Heart left ventricle (tissue), 13 donors: ENCODE measurements at regions not wholly inside any gene's neighbourhood (a gene's known extent, or its start where the extent isn't known, plus 50 kb on each side); places are given as distances from the start of the nearest gene placed in this dataset.

ENCODE experiments used
- POLR2A ChIP-seq, 2 donors: fragments of 450-650 bp; IDR thresholded peaks; one replicate each; pipeline ENCODE4 v1.6.1; 2017; ENCODE audit warnings: antibody characterized with exemption in 2 of 2, mild to moderate bottlenecking in 2 of 2, moderate library complexity in 2 of 2
- TF ChIP-seq, protein P1 (sequence below), 12 donors: fragments of 200-600 bp; sonication (generic) in 4 of 12; IDR thresholded peaks; one replicate each; pipeline versions ENCODE4 v1.5.0 to v1.8.0; 2018 to 2022; ENCODE audit warnings: antibody characterized with exemption in 12 of 12, mild to moderate bottlenecking in 5 of 12
- donor health status: ischemic (EF 13 %, LVEDD 7.1; RV severe dilation, severe dysfunction).
- donor health status: DM: no; HTN: yes; CAD: no.
- donor health status: DM: no; HTN: no; CAD: no.
- donor health status: ischemic (EF 25% LVEDD 6.9; RV normal size, moderate dysfunction).
- donor health status: ischemic (EF 25% LVEDD 5.7; RV mildly dilated, moderate dysfunction).
- donor health status: ischemic (EF 35%, LVEDD 5.7; RV mildly dilated, moderate dysfunction).
- donor health status: nonischemic (EF 11% LVEDD 7.7; RV severe dilation, severe dysfunction).
- donor health status: DM: yes; HTN: yes; CAD: no.
- donor health status: PGD.
- donor health status: ischemic (EF 29% LVEDD 5.4; RV normal size, mild dysfunction).
- donor health status: nonischemic (EF 23%, LVEDD 6.1; RV moderate dilation, normal function).

DNA sequence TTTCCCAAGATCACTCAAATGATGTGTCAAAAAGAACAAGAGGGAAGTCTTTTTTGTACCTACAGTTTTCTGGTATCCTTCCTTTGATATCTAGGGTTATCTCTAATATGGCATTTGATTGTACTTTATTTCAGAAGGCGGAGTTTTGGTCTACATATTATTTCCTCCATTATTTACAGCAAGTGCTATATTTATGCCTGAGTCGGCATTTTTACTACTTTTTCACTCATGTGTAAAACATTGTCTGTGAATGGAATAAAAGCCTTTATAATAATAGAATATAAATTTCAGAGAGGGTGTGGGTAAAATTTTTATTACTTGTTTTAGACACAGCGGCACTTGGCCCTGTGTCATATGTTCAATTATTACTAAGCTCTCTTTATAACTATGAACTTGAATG is 398.4 kb downstream of the BCKDHB start:
- TF ChIP-seq, protein P1, sequence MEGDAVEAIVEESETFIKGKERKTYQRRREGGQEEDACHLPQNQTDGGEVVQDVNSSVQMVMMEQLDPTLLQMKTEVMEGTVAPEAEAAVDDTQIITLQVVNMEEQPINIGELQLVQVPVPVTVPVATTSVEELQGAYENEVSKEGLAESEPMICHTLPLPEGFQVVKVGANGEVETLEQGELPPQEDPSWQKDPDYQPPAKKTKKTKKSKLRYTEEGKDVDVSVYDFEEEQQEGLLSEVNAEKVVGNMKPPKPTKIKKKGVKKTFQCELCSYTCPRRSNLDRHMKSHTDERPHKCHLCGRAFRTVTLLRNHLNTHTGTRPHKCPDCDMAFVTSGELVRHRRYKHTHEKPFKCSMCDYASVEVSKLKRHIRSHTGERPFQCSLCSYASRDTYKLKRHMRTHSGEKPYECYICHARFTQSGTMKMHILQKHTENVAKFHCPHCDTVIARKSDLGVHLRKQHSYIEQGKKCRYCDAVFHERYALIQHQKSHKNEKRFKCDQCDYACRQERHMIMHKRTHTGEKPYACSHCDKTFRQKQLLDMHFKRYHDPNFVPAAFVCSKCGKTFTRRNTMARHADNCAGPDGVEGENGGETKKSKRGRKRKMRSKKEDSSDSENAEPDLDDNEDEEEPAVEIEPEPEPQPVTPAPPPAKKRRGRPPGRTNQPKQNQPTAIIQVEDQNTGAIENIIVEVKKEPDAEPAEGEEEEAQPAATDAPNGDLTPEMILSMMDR (IDR thresholded peaks at IDR 0.05), result no peak
- no peak for TF ChIP-seq POLR2A (IDR thresholded peaks at IDR 0.05)
